ENCODE measurements at regions not wholly inside any gene's neighbourhood (a gene's known extent, or its start where the extent isn't known, plus 50 kb on each side); places are given as distances from the start of the nearest gene placed in this dataset.

DNA sequence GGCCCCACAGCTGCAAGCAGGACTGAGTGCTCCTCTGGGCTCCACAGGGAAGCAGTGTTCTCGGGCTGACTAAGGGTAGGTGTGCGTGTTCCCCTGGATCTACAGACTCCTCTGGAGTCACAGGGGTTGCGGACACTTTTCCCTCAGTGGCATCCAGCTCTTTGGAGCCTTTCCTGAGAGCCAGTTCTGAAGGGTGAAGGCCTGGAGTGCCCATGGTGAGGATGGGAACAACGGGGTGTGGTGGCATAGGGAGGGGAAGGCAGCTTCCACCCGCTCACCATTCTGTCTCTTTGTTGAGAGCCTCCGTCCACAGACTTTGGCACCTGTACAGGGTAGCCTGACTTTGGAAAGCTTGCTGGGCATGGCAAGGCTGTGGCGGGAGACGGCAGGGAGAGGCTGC lies 104.1 kb upstream of the PCBD1 start:
- no peak overlapping the region for H3K27ac ChIP-seq
- no peak for TF ChIP-seq CTCF (conservative IDR thresholded peaks at IDR 0.05)

GRCh38 chr10:70993051-70993450 lies 104.7 kb upstream of the PCBD1 start:
- no peak overlapping the region for H3K27ac ChIP-seq
- TF ChIP-seq CTCF (conservative IDR thresholded peaks at IDR 0.05) = no peak

GRCh38 chr10:70996549-70996948 lies 108.2 kb upstream of the PCBD1 start:
- H3K27ac ChIP-seq = no peak overlapping the region
- no peak for TF ChIP-seq CTCF (conservative IDR thresholded peaks at IDR 0.05)

DNA sequence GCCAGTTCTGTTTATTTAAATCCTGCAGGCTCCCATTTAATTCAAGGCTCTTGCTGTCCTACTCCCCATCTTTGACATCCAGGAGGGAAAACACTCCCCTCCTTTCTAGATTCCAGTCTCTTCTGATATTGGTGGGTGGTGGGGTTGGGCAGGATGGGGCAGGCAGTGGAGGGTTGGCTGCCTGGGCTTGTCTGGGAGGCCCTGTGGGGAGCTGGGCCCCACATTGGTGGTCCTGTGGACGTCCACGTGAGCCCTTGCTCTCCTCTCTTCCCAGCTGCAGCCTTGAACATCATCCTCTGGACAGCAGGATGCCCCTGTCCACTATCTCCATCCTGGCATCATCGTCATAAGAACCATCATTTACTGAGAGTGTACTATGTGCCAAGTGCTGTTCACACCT lies 108.9 kb upstream of the PCBD1 start:
- no peak overlapping the region for H3K27ac ChIP-seq
- no peak for TF ChIP-seq CTCF (conservative IDR thresholded peaks at IDR 0.05)

DNA sequence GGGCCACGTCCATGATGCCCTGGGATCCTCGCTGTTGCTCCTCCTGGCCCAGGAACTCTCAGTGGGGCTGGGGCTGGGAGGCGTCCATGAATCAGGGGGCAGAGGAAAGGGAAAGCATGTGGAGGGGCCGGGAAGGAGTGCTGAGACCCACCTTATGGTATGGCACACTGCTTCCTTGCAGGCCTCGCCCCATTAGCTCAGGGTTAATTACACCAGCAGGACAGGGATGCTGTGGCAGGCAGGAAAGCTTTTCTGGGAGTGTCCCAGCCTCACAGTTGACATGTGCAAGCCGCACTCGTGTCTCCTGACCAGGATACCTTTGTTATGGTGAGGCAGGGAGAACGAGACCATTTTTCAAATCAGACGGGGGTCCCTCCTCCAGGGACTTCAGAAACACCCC lies 109.7 kb upstream of the PCBD1 start:
- H3K27ac ChIP-seq = no peak overlapping the region

GRCh38 chr10:71001470-71001869 lies 113.1 kb upstream of the PCBD1 start:
- no peak for TF ChIP-seq CTCF (conservative IDR thresholded peaks at IDR 0.05)
- no peak overlapping the region for H3K27ac ChIP-seq

More for the DNA sequence above, 109.7 kb upstream of the PCBD1 start:
- TF ChIP-seq CTCF (conservative IDR thresholded peaks at IDR 0.05) = no peak

DNA sequence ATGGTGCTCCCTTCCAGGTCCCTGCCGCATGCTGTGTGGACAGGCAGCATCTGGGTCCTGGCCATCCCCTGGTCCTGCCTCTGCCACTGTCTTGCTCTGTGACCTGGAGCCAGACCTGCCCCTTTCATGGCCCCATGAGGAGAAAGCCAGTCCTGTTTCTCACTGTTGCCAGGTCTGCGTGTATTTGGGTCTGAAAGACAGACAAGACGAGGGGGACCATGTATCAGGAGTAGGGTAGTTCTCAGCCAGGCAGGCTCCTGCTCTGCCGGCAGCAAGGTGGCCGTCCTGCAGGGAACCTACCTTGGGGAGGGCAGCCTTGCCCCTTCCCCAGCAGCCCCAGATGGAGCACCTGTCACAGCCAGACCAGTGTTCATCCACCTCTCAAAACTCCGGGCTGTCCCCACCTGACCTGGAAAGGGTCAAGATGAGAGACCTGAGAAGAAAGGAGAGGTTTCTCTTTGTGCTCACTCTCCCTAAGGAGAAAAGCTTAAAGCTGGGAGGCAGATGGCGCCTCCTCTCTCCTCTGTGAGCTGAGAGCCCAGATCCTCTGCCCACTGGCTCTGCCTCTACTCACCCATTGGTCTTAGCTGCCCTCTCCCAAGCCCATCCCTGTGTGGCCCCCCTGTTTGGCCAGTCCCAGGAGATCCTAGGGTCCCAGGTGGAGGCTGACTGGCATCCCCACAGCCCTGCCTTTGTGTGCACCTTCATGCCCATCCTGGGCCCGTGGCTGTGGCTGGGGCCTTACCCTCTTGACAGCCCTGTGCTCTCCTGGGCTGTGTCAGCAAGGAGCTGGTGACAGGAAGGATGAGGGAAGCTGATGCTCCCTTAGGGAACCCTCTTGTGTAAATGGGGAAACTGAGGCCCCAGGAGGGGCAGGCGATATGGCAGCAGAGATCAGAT lies 116.1 kb upstream of the PCBD1 start:
- H3K27ac ChIP-seq = no peak overlapping the region
- TF ChIP-seq CTCF (conservative IDR thresholded peaks at IDR 0.05) = no peak
